Prostate gland (tissue), 2 donors: ENCODE measurements at regions not wholly inside any gene's neighbourhood (a gene's known extent, or its start where the extent isn't known, plus 50 kb on each side); places are given as distances from the start of the nearest gene placed in this dataset.

Source experiments
- POLR2A ChIP-seq: fragments of 450-650 bp; IDR thresholded peaks from one replicate; pipeline ENCODE4 v1.6.1; 2016; ENCODE audit warnings: antibody characterized with exemption, mild to moderate bottlenecking
- POLR2AphosphoS5 ChIP-seq: sonication (generic); formaldehyde crosslinking; IDR thresholded peaks from one replicate; pipeline ENCODE4 v1.6.1; 2017; ENCODE audit warnings: antibody characterized with exemption
- TF ChIP-seq, protein P1 (sequence below), 4 experiments: fragments of 200-600 bp in 2 of 4; fragments of 450-650 bp in 2 of 4; sonication (generic) in 2 of 4; IDR thresholded peaks; 1 replicate in 3 of 4; 2 replicates in 1 of 4; pipeline ENCODE4 v1.5.1; 2016 to 2019; ENCODE audit warnings: antibody characterized with exemption in 4 of 4, mild to moderate bottlenecking in 2 of 4, moderate library complexity in 2 of 4

DNA sequence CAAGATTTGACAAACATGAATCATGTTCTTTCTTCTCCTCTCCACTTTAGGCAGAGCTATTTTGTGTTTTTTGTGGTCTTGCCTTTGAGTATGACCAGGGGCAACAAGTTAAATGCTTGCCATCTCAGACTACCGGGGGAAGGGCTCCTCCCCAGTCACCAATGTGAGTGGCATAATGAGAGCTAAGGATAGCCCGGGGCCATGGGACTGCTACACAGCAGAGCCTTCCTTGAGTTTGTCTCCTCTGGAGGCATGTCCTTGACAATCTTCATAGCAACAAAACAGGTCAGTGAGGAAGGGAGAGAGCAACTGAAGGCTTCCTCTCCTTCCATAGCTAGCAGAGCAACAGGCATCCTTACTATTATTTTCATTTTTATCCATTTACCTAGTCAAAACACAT, 299.3 kb downstream of the ENC1 start:
- TF ChIP-seq POLR2A (no peak), POLR2AphosphoS5 (no peak)
- TF ChIP-seq, protein P1, sequence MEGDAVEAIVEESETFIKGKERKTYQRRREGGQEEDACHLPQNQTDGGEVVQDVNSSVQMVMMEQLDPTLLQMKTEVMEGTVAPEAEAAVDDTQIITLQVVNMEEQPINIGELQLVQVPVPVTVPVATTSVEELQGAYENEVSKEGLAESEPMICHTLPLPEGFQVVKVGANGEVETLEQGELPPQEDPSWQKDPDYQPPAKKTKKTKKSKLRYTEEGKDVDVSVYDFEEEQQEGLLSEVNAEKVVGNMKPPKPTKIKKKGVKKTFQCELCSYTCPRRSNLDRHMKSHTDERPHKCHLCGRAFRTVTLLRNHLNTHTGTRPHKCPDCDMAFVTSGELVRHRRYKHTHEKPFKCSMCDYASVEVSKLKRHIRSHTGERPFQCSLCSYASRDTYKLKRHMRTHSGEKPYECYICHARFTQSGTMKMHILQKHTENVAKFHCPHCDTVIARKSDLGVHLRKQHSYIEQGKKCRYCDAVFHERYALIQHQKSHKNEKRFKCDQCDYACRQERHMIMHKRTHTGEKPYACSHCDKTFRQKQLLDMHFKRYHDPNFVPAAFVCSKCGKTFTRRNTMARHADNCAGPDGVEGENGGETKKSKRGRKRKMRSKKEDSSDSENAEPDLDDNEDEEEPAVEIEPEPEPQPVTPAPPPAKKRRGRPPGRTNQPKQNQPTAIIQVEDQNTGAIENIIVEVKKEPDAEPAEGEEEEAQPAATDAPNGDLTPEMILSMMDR (IDR thresholded peaks at IDR 0.05) = no peak
